ENCODE measurements at regions not wholly inside any gene's neighbourhood (a gene's known extent, or its start where the extent isn't known, plus 50 kb on each side); places are given as distances from the start of the nearest gene placed in this dataset.
A peak's percentile ranks its signal among the peaks of the same experiment; 100 is the strongest.
"Not testable (repeated sequence)": the region's sequence is repeated elsewhere in the genome, so short reads cannot be mapped to it uniquely, and the experiment has no call there.

GRCh38 chr7:149624419-149625339, 127.1 kb upstream of the ZNF746 start:
- 1 to 2% (median 1%) methylated on average over 53 to 97 of the region's 97 CpGs for WGBS, 3 donors

GRCh38 chr7:149624006-149624405, 126.4 kb upstream of the ZNF746 start:
- FAIRE-seq, result no peak
- WGBS, 3 donors, result 0 to 1% (median 0%) methylated on average over 26 to 28 of the region's 28 CpGs

More at GRCh38 chr7:149624419-149625339, 127.1 kb upstream of the ZNF746 start:
- H3K27ac ChIP-seq (ENCODE audit: low read depth in 1 of 3, low read length in 2 of 3), result peak overlapping the region; percentile 51 to 86 (median 72)
- FAIRE-seq (no peak), DNase-seq (peak; percentile 94 to 97)
- peaks cover 4 to 14% (median 7%) of the 10 kb centered on the region in 3 donors for H3K4me1 ChIP-seq (ENCODE audit: control insufficient read depth in 3 of 3, insufficient read depth in 2 of 3, low read depth in 1 of 3, low read length in 2 of 3)
- H3K9me3 ChIP-seq (ENCODE audit: control insufficient read depth in 2 of 2, insufficient read depth in 1 of 2, low read depth in 1 of 2, low read length in 1 of 2), result no peaks in the 10 kb centered on the region
- H3K4me3 ChIP-seq (ENCODE audit: low read depth in 1 of 3, low read length in 3 of 3), result peak overlapping the region; percentile 71 to 93 (median 87)
- no peaks in the 10 kb centered on the region for H3K27me3 ChIP-seq (ENCODE audit: control insufficient read depth in 3 of 3, insufficient read depth in 3 of 3, low read length in 3 of 3)
- H3K36me3 ChIP-seq (ENCODE audit: control insufficient read depth in 3 of 3, insufficient read depth in 2 of 3, low read depth in 1 of 3, low read length in 3 of 3), result peaks cover 4 to 18% (median 10%) of the 10 kb centered on the region in 3 donors

GRCh38 chr7:149623262-149623997, 125.8 kb upstream of the ZNF746 start:
- 11 to 22% (median 19%) methylated on average over 16 to 19 of the region's 19 CpGs for WGBS, 3 donors
- FAIRE-seq, result not testable (repeated sequence)

More at GRCh38 chr7:149624006-149624405, 126.4 kb upstream of the ZNF746 start:
- H3K9me3 ChIP-seq (ENCODE audit: control insufficient read depth in 2 of 2, insufficient read depth in 1 of 2, low read depth in 1 of 2, low read length in 1 of 2), result no peaks in the 10 kb centered on the region
- peak overlapping the region; percentile 71 to 93 (median 87) for H3K4me3 ChIP-seq (ENCODE audit: low read depth in 1 of 3, low read length in 3 of 3)
- peak overlapping the region; percentile 29 to 86 (median 72) for H3K27ac ChIP-seq (ENCODE audit: low read depth in 1 of 3, low read length in 2 of 3)
- H3K27me3 ChIP-seq (ENCODE audit: control insufficient read depth in 3 of 3, insufficient read depth in 3 of 3, low read length in 3 of 3), result no peaks in the 10 kb centered on the region
- H3K4me1 ChIP-seq (ENCODE audit: control insufficient read depth in 3 of 3, insufficient read depth in 2 of 3, low read depth in 1 of 3, low read length in 2 of 3), result peaks cover 4 to 14% (median 7%) of the 10 kb centered on the region in 3 donors
- DNase-seq, result peak; percentile 26 to 69
- H3K36me3 ChIP-seq (ENCODE audit: control insufficient read depth in 3 of 3, insufficient read depth in 2 of 3, low read depth in 1 of 3, low read length in 3 of 3), result peaks cover 4 to 21% (median 13%) of the 10 kb centered on the region in 3 donors

GRCh38 chr7:149622444-149623210, 125.0 kb upstream of the ZNF746 start:
- WGBS, 3 donors, result 79 to 86% (median 82%) methylated on average over 10 of the region's 10 CpGs
- Histone ChIP-seq H3K4me3 (ENCODE audit: low read depth in 1 of 3, low read length in 3 of 3) (peak overlapping the region in 2 of 3 donors; percentile 35 to 71), H3K27me3 (ENCODE audit: control insufficient read depth in 3 of 3, insufficient read depth in 3 of 3, low read length in 3 of 3) (no peaks in the 10 kb centered on the region), H3K27ac (ENCODE audit: low read depth in 1 of 3, low read length in 2 of 3) (no peak overlapping the region), H3K9me3 (ENCODE audit: control insufficient read depth in 2 of 2, insufficient read depth in 1 of 2, low read depth in 1 of 2, low read length in 1 of 2) (no peaks in the 10 kb centered on the region), H3K36me3 (ENCODE audit: control insufficient read depth in 3 of 3, insufficient read depth in 2 of 3, low read depth in 1 of 3, low read length in 3 of 3) (peaks cover 8 to 34% (median 15%) of the 10 kb centered on the region in 3 donors), H3K4me1 (ENCODE audit: control insufficient read depth in 3 of 3, insufficient read depth in 2 of 3, low read depth in 1 of 3, low read length in 2 of 3) (peaks cover 4 to 14% (median 7%) of the 10 kb centered on the region in 3 donors)
- FAIRE-seq (no peak), DNase-seq (no peak)

More at GRCh38 chr7:149623262-149623997, 125.8 kb upstream of the ZNF746 start:
- peaks cover 4 to 26% (median 13%) of the 10 kb centered on the region in 3 donors for H3K36me3 ChIP-seq (ENCODE audit: control insufficient read depth in 3 of 3, insufficient read depth in 2 of 3, low read depth in 1 of 3, low read length in 3 of 3)
- DNase-seq, result peak; percentile 6 to 38
- peak overlapping the region in 2 of 3 donors; percentile 72 to 86 for H3K27ac ChIP-seq (ENCODE audit: low read depth in 1 of 3, low read length in 2 of 3)
- peaks cover 4 to 14% (median 7%) of the 10 kb centered on the region in 3 donors for H3K4me1 ChIP-seq (ENCODE audit: control insufficient read depth in 3 of 3, insufficient read depth in 2 of 3, low read depth in 1 of 3, low read length in 2 of 3)
- not testable (repeated sequence) for H3K27me3 ChIP-seq (ENCODE audit: control insufficient read depth in 3 of 3, insufficient read depth in 3 of 3, low read length in 3 of 3); H3K9me3 ChIP-seq (ENCODE audit: control insufficient read depth in 2 of 2, insufficient read depth in 1 of 2, low read depth in 1 of 2, low read length in 1 of 2)
- peak overlapping the region; percentile 71 to 93 (median 87) for H3K4me3 ChIP-seq (ENCODE audit: low read depth in 1 of 3, low read length in 3 of 3)

- Histone ChIP-seq H3K27ac (ENCODE audit: low read depth in 1 of 3, low read length in 2 of 3) (no peak overlapping the region), H3K27me3 (ENCODE audit: control insufficient read depth in 3 of 3, insufficient read depth in 3 of 3, low read length in 3 of 3) (no peaks in the 10 kb centered on the region), H3K4me3 (ENCODE audit: low read depth in 1 of 3, low read length in 3 of 3) (no peak overlapping the region), H3K4me1 (ENCODE audit: control insufficient read depth in 3 of 3, insufficient read depth in 2 of 3, low read depth in 1 of 3, low read length in 2 of 3) (peaks cover 4 to 14% (median 7%) of the 10 kb centered on the region in 3 donors), H3K36me3 (ENCODE audit: control insufficient read depth in 3 of 3, insufficient read depth in 2 of 3, low read depth in 1 of 3, low read length in 3 of 3) (peaks cover 9 to 43% (median 18%) of the 10 kb centered on the region in 3 donors), H3K9me3 (ENCODE audit: control insufficient read depth in 2 of 2, insufficient read depth in 1 of 2, low read depth in 1 of 2, low read length in 1 of 2) (no peaks in the 10 kb centered on the region)
- FAIRE-seq, result no peak
- DNase-seq, result peak in 1 of 2 donors; percentile 21
- WGBS, 3 donors, result 47 to 66% (median 65%) methylated on average over 7 of the region's 7 CpGs
Observed at GRCh38 chr7:149621776-149622175, 124.2 kb upstream of the ZNF746 start.

- Histone ChIP-seq H3K27me3 (ENCODE audit: control insufficient read depth in 3 of 3, insufficient read depth in 3 of 3, low read length in 3 of 3) (no peaks in the 10 kb centered on the region), H3K4me1 (ENCODE audit: control insufficient read depth in 3 of 3, insufficient read depth in 2 of 3, low read depth in 1 of 3, low read length in 2 of 3) (peaks cover 4 to 14% (median 7%) of the 10 kb centered on the region in 3 donors), H3K36me3 (ENCODE audit: control insufficient read depth in 3 of 3, insufficient read depth in 2 of 3, low read depth in 1 of 3, low read length in 3 of 3) (peaks cover 9 to 51% (median 18%) of the 10 kb centered on the region in 3 donors), H3K27ac (ENCODE audit: low read depth in 1 of 3, low read length in 2 of 3) (no peak overlapping the region), H3K4me3 (ENCODE audit: low read depth in 1 of 3, low read length in 3 of 3) (no peak overlapping the region), H3K9me3 (ENCODE audit: control insufficient read depth in 2 of 2, insufficient read depth in 1 of 2, low read depth in 1 of 2, low read length in 1 of 2) (no peaks in the 10 kb centered on the region)
- FAIRE-seq, result no peak
- WGBS, 3 donors, result 67 to 77% (median 73%) methylated on average over 13 to 14 of the region's 14 CpGs
- no peak for DNase-seq
Observed at GRCh38 chr7:149620961-149621360, 123.4 kb upstream of the ZNF746 start.

- Histone ChIP-seq H3K36me3 (ENCODE audit: control insufficient read depth in 3 of 3, insufficient read depth in 2 of 3, low read depth in 1 of 3, low read length in 3 of 3) (peaks cover 10 to 84% (median 35%) of the 10 kb centered on the region in 3 donors), H3K4me3 (ENCODE audit: low read depth in 1 of 3, low read length in 3 of 3) (no peak overlapping the region), H3K4me1 (ENCODE audit: control insufficient read depth in 3 of 3, insufficient read depth in 2 of 3, low read depth in 1 of 3, low read length in 2 of 3) (no peaks in the 10 kb centered on the region), H3K9me3 (ENCODE audit: control insufficient read depth in 2 of 2, insufficient read depth in 1 of 2, low read depth in 1 of 2, low read length in 1 of 2) (no peaks in the 10 kb centered on the region), H3K27me3 (ENCODE audit: control insufficient read depth in 3 of 3, insufficient read depth in 3 of 3, low read length in 3 of 3) (no peaks in the 10 kb centered on the region), H3K27ac (ENCODE audit: low read depth in 1 of 3, low read length in 2 of 3) (no peak overlapping the region)
- WGBS, 3 donors, result 82 to 91% (median 88%) methylated on average over 8 of the region's 8 CpGs
- DNase-seq, result no peak
- FAIRE-seq, result no peak
Observed at GRCh38 chr7:149616898-149617297, 119.3 kb upstream of the ZNF746 start.
